Uterus (tissue), 3 donors: ENCODE measurements at regions not wholly inside any gene's neighbourhood (a gene's known extent, or its start where the extent isn't known, plus 50 kb on each side); places are given as distances from the start of the nearest gene placed in this dataset.

ENCODE experiments used
- DNase-seq, 2 donors: peaks; one replicate each; pipeline ENCODE4 v3.0.0-alpha.2; 2019 to 2020
- H3K27ac ChIP-seq, 2 donors: fragments of 200-600 bp; sonication (generic); 1 replicate in 1 of 2; 2 replicates in 1 of 2; pipeline ENCODE4 v1.5.1; 2016 to 2018
- H3K27me3 ChIP-seq, 2 donors: fragments of 200-600 bp; sonication (generic); one replicate each; pipeline ENCODE4 v1.5.1; 2018 to 2019; ENCODE audit warnings: control low read depth in 1 of 2
- H3K36me3 ChIP-seq, 2 donors: fragments of 200-600 bp; sonication (generic); one replicate each; pipeline ENCODE4 v1.5.1; 2019; ENCODE audit warnings: control low read depth in 1 of 2
- H3K4me1 ChIP-seq, 2 donors: fragments of 200-600 bp; sonication (generic); one replicate each; pipeline ENCODE4 v1.5.1; 2018 to 2019; ENCODE audit warnings: control low read depth in 1 of 2
- H3K4me3 ChIP-seq, 2 donors: fragments of 200-600 bp; sonication (generic); 1 replicate in 1 of 2; 2 replicates in 1 of 2; pipeline ENCODE4 v1.5.1; 2018 to 2019; ENCODE audit warnings: mild to moderate bottlenecking in 1 of 2
- H3K9me3 ChIP-seq, 2 donors: fragments of 200-600 bp; sonication (generic); one replicate each; pipeline ENCODE4 v1.5.1; 2019; ENCODE audit warnings: control low read depth in 1 of 2
- POLR2A ChIP-seq, 2 donors: fragments of 450-650 bp; IDR thresholded peaks; one replicate each; pipeline ENCODE4 v1.6.1; 2016; ENCODE audit warnings: antibody characterized with exemption in 2 of 2, mild to moderate bottlenecking in 1 of 2, moderate library complexity in 1 of 2
- intact Hi-C: fragments of 100-400 bp; cut with DNase I; formaldehyde crosslinking; loops from one replicate; pipeline ENCODE4 v1.15.1; 2023; ENCODE audit warnings: low total_unique reads
- TF ChIP-seq, protein P1 (sequence below), 4 experiments: fragments of 200-600 bp in 2 of 4; fragments of 450-650 bp in 2 of 4; sonication (generic) in 2 of 4; IDR thresholded peaks; one replicate each; pipeline ENCODE4 v1.5.1; 2016 to 2019; ENCODE audit warnings: antibody characterized with exemption in 4 of 4, mild to moderate bottlenecking in 2 of 4, moderate library complexity in 1 of 4
- donor health status: DM: yes; HTN: yes; CAD: no.

DNA sequence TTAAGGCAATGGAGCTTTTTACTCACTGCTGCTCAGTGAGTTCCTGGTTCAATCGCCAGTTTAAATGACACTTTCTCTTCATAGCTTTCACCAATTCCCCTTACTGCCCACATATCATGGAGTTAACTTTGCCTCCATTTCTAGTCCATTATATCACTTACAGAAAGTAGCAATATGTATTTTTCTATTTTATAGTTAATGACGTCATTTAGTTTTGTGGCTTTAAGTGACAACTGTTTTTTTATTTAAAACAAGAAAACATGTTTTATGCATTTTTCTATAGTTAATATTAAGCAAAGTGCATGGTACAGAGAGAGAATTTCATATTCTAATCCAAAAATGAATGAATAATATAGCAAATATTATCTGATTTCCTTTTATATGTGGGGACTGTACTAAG, 363.3 kb downstream of the CDC14C start:
- Histone ChIP-seq H3K27me3 (no peaks in the 10 kb centered on the region), H3K4me1 (no peaks in the 10 kb centered on the region), H3K27ac (no peak overlapping the region), H3K9me3 (no peaks in the 10 kb centered on the region), H3K36me3 (no peaks in the 10 kb centered on the region), H3K4me3 (no peak overlapping the region)
- intact Hi-C loops, result no loop called here
- TF ChIP-seq, protein P1, sequence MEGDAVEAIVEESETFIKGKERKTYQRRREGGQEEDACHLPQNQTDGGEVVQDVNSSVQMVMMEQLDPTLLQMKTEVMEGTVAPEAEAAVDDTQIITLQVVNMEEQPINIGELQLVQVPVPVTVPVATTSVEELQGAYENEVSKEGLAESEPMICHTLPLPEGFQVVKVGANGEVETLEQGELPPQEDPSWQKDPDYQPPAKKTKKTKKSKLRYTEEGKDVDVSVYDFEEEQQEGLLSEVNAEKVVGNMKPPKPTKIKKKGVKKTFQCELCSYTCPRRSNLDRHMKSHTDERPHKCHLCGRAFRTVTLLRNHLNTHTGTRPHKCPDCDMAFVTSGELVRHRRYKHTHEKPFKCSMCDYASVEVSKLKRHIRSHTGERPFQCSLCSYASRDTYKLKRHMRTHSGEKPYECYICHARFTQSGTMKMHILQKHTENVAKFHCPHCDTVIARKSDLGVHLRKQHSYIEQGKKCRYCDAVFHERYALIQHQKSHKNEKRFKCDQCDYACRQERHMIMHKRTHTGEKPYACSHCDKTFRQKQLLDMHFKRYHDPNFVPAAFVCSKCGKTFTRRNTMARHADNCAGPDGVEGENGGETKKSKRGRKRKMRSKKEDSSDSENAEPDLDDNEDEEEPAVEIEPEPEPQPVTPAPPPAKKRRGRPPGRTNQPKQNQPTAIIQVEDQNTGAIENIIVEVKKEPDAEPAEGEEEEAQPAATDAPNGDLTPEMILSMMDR (IDR thresholded peaks at IDR 0.05), result no peak
- TF ChIP-seq POLR2A (IDR thresholded peaks at IDR 0.05), result no peak
- DNase-seq, result no peak

DNA sequence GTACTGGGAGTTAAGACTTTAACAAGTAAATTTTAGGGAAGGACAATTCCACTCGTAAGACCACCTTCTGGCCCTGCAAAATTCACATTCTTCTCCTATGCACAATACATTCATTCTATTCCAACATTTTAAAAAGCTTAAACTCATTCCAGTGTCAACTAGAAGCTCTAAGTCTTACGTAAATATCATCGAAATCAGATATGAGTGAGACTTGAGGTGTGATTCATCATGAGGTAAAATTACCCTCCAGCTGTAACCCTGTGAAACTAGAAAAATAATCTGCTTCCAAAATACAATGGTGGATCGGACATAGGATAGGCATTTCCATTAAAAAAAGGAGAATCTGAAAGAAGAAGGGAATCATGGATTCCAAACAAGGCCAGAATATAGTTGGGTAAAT, 370.3 kb downstream of the CDC14C start:
- no peaks in the 10 kb centered on the region for H3K36me3 ChIP-seq
- no peaks in the 10 kb centered on the region for H3K4me1 ChIP-seq
- DNase-seq, result no peak
- TF ChIP-seq, protein P1 (IDR thresholded peaks at IDR 0.05), result no peak
- TF ChIP-seq POLR2A (IDR thresholded peaks at IDR 0.05), result no peak
- H3K27ac ChIP-seq, result no peak overlapping the region
- H3K27me3 ChIP-seq, result no peaks in the 10 kb centered on the region
- no peaks in the 10 kb centered on the region for H3K9me3 ChIP-seq
- intact Hi-C loops, result no loop called here
- no peak overlapping the region for H3K4me3 ChIP-seq

DNA sequence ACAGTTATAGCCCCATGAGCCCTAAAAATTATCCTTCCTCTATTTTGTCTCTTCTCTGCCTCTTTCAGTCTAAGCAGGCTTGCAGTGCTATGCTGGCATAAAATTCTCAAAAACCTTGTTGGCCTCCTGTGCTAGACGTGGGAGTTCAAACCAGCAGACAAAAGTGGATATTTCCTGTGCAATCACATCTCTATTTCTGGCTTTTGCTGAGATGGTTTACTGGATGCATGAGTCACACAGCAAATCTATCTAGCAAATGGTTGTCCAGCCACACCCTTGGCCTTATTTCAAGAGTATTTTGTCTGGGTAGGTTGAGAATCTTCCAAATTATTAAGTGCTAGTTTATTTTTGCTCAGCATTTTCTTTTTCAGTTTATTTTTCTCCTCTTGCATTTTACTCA, 370.8 kb downstream of the CDC14C start:
- H3K27me3 ChIP-seq, result no peaks in the 10 kb centered on the region
- H3K36me3 ChIP-seq, result no peaks in the 10 kb centered on the region
- H3K4me3 ChIP-seq, result no peak overlapping the region
- no peaks in the 10 kb centered on the region for H3K4me1 ChIP-seq
- no peak for DNase-seq
- H3K27ac ChIP-seq, result no peak overlapping the region
- no peak for TF ChIP-seq POLR2A (IDR thresholded peaks at IDR 0.05)
- TF ChIP-seq, protein P1 (IDR thresholded peaks at IDR 0.05), result no peak
- intact Hi-C loops, result no loop called here
- no peaks in the 10 kb centered on the region for H3K9me3 ChIP-seq

DNA sequence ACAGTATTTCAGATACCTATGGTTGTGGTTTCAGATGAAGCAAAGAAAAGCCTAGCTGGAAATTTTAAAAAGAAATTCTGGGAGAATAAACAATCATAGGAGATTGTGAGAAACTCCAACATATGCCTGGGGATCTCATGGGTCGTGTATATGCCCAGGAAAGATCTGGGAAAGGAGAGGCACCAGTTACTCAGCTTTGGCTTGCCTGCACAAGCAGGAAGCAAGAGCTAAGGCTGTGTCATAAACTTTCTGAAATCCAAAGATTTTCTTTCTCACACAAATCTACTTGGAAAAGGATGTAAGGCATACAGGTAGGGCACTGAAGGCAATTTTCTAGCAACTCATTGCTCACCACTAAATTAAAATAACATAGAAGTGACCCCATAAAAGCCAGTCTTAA, 373.6 kb downstream of the CDC14C start:
- DNase-seq, result no peak
- Histone ChIP-seq H3K4me1 (no peaks in the 10 kb centered on the region), H3K27ac (no peak overlapping the region), H3K36me3 (no peaks in the 10 kb centered on the region), H3K4me3 (no peak overlapping the region), H3K9me3 (no peaks in the 10 kb centered on the region), H3K27me3 (no peaks in the 10 kb centered on the region)
- intact Hi-C loops, result no loop called here
- TF ChIP-seq POLR2A (IDR thresholded peaks at IDR 0.05), result no peak
- TF ChIP-seq, protein P1 (IDR thresholded peaks at IDR 0.05), result no peak

DNA sequence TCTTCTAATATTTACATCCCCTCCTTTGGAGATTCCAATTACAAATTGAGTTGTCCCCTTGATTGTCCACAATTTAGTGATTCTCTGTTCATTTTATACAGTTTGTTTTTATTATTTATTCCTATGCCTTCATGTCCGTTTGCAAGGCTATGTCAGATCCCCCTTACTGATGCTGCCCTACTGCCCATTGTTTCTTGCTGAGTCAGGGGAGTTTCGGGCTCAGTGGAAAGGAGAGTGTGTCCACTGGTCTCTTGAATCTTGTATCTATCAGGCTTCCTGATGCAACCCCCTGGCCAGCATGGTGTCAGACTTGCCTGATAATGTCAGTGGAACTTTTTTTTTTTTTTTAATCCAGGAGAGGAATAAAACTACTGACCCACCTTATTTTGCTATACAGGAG, 384.4 kb downstream of the CDC14C start:
- TF ChIP-seq, protein P1 (IDR thresholded peaks at IDR 0.05), result no peak
- TF ChIP-seq POLR2A (IDR thresholded peaks at IDR 0.05), result no peak
- no peaks in the 10 kb centered on the region for H3K36me3 ChIP-seq
- DNase-seq, result no peak
- no peaks in the 10 kb centered on the region for H3K9me3 ChIP-seq
- no peak overlapping the region for H3K27ac ChIP-seq
- no peak overlapping the region for H3K4me3 ChIP-seq
- H3K27me3 ChIP-seq, result no peaks in the 10 kb centered on the region
- intact Hi-C loops, result no loop called here
- no peaks in the 10 kb centered on the region for H3K4me1 ChIP-seq
